HG02642 (cell line): ENCODE measurements at regions not wholly inside any gene's neighbourhood (a gene's known extent, or its start where the extent isn't known, plus 50 kb on each side); places are given as distances from the start of the nearest gene placed in this dataset.

Experiments
- ATAC-seq: cut with Tn5 transposase; IDR thresholded peaks from one replicate; pipeline ENCODE4 v1.9.1; 2021; ENCODE audit warnings: mild to moderate bottlenecking; ENCODE audit not compliant: unreplicated experiment, poor library complexity

GRCh38 chr18:78900938-78901909 lies 78.4 kb upstream of the SALL3 start:
- no peak for ATAC-seq

GRCh38 chr18:78901923-78902794 lies 77.5 kb upstream of the SALL3 start:
- ATAC-seq: no peak

- ATAC-seq: no peak
Observed at GRCh38 chr18:78902795-78903435, 76.7 kb upstream of the SALL3 start.

- ATAC-seq: no peak
Observed at GRCh38 chr18:78903436-78904178, 76.0 kb upstream of the SALL3 start.

GRCh38 chr18:78904179-78904531 lies 75.5 kb upstream of the SALL3 start:
- ATAC-seq: no peak

- no peak for ATAC-seq
Observed at GRCh38 chr18:78905334-78905733, 74.3 kb upstream of the SALL3 start.

GRCh38 chr18:78906066-78906465 lies 73.6 kb upstream of the SALL3 start:
- ATAC-seq: no peak

GRCh38 chr18:78908462-78909260 lies 71.0 kb upstream of the SALL3 start:
- no peak for ATAC-seq

- no peak for ATAC-seq
Observed at GRCh38 chr18:78911751-78912283, 67.8 kb upstream of the SALL3 start.

- no peak for ATAC-seq
Observed at GRCh38 chr18:78912336-78912735, 67.3 kb upstream of the SALL3 start.

- no peak for ATAC-seq
Observed at GRCh38 chr18:78912844-78913243, 66.8 kb upstream of the SALL3 start.

- no peak for ATAC-seq
Observed at GRCh38 chr18:78913395-78913794, 66.2 kb upstream of the SALL3 start.

- ATAC-seq: no peak
Observed at GRCh38 chr18:78913830-78914231, 65.8 kb upstream of the SALL3 start.

GRCh38 chr18:78914249-78914935 lies 65.2 kb upstream of the SALL3 start:
- no peak for ATAC-seq

- no peak for ATAC-seq
Observed at GRCh38 chr18:78915446-78916008, 64.1 kb upstream of the SALL3 start.

GRCh38 chr18:78918707-78919106 lies 60.9 kb upstream of the SALL3 start:
- no peak for ATAC-seq

GRCh38 chr18:78919956-78920355 lies 59.7 kb upstream of the SALL3 start:
- ATAC-seq: no peak

GRCh38 chr18:78920456-78921138 lies 59.0 kb upstream of the SALL3 start:
- ATAC-seq: no peak
